ENCODE measurements at regions not wholly inside any gene's neighbourhood (a gene's known extent, or its start where the extent isn't known, plus 50 kb on each side); places are given as distances from the start of the nearest gene placed in this dataset.
"Not testable (repeated sequence)": the region's sequence is repeated elsewhere in the genome, so short reads cannot be mapped to it uniquely, and the experiment has no call there.

DNA sequence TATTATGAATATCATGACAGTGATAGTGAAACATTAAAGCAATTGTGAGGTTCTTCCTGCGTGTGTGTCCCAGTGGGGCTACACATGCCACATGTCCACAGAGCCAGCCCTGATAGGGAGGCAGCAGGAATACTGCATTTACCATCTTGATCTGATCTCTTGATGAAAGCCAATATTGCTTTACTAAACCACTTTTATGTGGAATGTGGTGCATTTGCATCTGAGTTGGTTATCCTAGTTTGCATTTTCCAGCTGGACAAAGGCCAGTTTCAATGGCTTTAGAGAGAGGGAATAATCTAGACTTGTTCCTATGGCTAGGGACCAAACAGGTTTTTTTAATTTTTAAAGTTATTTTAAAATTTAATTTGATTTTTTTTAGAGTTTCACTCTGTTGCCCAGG lies 216.3 kb upstream of the FERMT1 start:
- DNase-seq, result no peak

DNA sequence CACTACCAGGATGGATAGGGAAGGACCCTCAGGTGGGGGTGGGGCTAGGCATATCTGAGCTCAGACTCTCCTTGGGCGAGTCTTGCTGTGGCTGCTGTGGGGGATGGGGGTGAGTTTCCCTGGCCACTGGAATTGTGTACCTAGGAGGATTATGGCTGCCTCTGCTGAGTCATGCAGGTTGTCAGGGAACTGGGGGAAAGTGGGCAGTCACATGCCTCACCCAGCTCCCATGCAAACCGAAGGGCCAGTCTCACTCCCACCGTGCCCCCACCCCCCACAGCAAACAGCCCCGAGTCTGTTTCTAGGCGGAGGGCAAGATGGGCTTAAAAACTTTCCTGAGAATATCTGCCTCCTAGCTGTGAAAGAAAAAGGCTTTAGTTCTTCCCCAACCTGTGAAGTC lies 210.3 kb upstream of the FERMT1 start:
- DNase-seq, result no peak

GRCh38 chr20:6321235-6321634 lies 198.4 kb upstream of the FERMT1 start:
- not testable (repeated sequence) for DNase-seq

DNA sequence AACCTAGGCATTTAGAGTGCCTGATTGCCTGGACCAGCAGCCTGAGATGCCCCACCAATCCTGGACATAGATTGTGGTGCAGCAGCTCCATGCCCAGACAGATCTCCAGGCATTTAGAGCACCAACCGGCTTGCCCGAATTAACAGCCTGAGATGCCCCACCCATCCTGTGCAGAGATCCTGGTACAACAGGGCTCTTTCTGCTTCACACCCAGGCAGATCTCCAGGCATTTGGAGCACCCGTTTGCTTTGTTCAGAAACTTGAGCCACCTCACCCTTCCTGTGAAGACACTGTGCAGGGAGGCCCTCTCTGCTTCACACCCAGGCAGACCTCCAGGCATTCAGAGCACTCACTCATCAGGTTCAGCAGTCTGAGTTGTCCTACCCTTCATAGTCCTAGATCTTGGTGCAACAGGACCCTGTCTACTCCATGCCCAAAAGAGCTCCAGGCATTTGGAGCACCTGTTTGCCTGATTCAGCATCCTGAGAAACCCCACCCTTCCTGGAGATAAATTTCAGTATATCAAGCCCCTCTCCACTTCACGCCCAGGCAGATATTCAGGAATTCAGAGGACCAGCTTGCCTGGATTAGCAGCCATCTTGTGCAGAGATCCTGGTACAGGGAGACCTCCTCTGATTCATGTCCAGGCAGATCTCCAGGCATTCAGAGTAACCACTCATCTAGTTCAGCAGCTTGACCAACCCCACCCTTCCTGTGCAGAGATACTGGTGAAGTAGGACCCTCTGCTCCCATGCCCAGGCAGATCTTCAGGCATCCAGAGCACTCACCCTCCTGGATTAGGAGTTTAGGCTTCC lies 189.2 kb upstream of the FERMT1 start:
- DNase-seq, result no peak

DNA sequence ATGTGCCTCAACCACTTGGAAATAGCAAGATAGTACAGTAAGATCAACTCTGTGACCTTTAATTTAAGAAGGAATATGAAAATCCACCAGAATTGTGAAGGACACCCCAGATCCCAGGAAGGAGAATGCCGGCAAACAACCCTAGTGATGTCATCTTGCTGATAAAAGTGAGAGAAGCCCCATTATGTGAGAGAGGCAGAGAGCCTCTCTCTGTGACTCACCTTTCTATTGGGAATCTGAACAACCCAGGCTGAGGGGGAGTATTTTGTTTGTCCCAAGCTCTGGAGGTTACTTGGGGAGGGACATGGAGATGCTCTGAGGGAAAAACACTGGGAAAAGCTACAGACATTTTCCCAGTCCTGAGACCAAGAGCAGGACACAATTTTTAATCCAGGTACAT lies 188.3 kb upstream of the FERMT1 start:
- DNase-seq, result no peak

DNA sequence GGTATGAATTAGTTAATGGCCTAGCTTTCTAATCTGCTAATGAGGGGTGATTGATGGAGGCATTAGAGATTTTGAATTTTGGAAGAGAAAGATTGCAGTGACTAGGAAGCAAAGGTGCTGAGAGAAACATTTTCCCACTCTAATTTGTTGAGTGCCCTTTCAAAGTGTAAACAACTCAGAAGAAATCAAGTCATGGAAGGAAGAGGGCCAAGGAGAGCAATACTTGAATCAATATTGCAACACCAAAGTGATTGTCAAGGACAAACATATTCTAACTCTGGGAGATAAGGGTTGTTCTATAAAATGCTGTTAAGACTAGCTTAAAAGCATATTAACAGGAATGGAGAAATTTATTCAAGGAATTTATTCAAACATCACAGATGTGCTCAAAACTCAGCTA lies 182.7 kb upstream of the FERMT1 start:
- no peak for DNase-seq

DNA sequence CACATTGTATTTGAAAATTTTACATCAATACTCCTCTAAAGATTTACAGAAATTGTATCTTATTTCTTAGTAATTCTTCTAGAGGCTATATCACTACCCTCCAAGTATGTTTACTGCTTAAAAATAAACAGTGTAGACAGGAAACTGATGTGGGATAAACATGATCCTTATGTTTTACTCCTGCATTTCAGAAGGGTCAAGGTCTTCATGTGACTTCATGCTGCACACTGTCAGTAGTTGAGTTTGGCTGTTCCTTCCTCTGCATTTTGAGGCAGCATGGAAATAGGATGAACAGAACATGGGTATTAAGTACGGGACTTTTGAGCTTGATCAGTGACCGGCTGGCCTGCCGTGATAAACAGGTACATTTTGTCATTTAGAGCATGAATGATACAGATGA lies 179.2 kb upstream of the FERMT1 start:
- DNase-seq, result no peak

- no peak for DNase-seq
These were observed 176.6 kb upstream of the FERMT1 start for GRCh38 chr20:6299456-6299855.

DNA sequence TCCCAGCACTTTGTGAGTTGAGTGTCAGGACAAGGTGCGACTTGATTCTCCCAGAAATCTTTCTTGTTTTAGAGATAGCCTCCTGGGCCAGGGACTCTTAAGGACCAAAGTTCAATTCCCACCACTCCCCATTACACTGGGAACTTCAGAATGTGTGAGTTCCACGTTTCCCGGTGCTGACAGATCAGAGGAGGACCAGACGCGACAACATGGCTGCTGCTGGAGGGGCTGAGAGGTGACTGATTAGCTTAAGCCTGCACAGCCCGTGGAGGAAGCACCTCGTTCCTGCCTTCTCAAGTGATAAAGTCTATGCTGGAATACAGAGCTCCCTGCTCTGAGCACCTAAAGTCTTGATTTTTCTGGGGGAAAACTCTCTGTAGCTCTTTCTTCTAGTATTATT lies 175.2 kb upstream of the FERMT1 start:
- no peak for DNase-seq

GRCh38 chr20:6295867-6296256 lies 173.0 kb upstream of the FERMT1 start:
- DNase-seq, result no peak

DNA sequence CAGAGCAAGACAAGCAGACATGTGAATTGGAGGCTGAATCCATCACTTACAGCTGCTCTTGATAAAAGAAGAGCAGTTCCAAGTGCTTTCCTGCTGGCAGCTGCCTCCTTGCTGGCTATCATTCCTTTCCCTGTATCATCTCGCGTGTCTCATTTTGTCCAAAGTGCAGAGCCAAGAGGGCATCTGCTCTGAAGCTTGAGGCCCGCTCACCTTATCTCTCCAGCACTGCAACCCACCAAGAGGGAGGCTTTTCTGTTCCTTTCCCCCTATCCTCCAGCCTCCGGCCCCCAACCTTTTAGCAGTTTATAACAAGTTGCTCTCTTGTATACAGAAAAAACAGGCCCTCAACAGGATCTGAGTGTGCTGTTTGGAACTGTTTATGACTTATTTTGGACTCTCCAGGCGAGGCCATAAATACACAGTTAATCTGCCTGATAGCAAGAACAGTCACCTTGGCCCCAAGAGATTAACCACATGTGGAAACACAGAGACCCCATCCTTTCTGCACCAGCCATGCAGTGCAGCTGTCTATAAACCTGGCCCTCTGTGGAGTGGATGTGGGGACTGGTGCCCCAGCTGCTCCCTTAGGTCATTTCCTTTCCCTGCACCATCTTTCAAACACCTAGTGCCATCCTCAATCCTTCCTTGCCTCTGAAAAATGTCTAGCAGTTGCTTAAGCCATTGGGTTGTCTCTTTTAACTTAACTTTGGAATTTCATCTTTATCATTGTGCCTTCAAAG lies 172.5 kb upstream of the FERMT1 start:
- DNase-seq, result no peak

DNA sequence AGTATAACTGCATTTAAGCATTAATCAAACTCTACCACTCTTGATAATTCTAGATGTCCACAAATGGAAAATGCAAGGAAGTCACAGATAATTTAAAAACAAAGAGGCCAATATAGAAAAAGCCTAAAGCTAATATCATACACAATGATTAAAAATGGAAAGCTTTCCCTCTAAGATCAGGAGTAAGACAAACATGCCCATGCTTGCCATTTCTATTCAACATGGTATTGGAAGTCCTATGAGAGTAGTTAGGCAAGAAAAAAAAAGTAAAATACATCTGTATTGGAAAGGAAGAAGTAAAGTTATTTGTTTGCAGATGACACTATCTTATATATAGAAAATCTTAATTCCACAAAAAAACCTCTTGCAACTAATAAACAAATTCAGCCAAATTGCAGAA lies 164.6 kb upstream of the FERMT1 start:
- no peak for DNase-seq

DNA sequence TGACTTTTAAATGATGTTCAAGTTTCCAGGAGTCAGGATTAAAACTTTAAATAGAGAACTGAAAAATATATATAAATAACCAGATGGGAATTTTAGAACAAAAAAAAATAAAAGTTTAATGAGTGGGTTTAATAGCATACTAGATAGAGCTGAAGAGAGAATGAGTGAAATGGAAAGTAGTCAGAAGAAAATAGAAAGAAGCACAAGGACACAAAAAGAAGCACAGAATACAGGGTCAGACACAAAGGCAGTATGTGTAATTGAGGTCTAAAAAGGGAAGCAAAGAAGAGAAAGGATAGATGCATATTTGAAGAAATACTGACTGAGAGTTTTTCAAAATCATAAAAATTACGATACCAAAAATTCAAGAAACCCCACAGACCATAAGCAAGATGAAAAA lies 159.8 kb upstream of the FERMT1 start:
- DNase-seq, result no peak

DNA sequence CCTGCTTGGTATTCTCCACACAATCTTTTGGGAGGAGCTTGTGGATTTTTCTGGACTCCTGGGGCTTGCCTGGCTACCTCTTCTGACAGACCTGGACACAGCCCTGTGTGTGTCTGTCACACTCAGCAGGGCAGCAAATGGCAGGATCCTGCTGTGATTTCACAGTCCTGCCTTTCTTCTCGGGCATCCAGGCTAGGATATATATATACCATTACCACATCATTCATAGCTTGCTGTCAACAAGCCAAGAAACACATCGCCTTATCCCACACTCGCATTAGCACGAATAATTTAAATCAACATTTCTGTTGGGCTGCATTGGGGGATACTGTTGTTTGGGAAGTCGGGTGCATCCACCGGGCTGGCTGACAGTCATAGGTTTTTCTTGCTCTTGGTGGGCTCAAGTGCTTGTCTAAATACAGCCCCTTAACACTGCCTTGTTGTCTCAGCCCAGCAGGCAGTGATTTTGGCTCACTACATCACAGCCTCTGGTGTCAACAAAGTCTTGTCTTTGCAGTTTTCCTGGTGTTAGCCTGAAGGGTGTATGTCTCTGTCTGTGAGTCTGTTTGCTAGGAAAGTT lies 154.9 kb upstream of the FERMT1 start:
- DNase-seq, result no peak

GRCh38 chr20:6270404-6270803 lies 147.6 kb upstream of the FERMT1 start:
- not testable (repeated sequence) for DNase-seq

DNA sequence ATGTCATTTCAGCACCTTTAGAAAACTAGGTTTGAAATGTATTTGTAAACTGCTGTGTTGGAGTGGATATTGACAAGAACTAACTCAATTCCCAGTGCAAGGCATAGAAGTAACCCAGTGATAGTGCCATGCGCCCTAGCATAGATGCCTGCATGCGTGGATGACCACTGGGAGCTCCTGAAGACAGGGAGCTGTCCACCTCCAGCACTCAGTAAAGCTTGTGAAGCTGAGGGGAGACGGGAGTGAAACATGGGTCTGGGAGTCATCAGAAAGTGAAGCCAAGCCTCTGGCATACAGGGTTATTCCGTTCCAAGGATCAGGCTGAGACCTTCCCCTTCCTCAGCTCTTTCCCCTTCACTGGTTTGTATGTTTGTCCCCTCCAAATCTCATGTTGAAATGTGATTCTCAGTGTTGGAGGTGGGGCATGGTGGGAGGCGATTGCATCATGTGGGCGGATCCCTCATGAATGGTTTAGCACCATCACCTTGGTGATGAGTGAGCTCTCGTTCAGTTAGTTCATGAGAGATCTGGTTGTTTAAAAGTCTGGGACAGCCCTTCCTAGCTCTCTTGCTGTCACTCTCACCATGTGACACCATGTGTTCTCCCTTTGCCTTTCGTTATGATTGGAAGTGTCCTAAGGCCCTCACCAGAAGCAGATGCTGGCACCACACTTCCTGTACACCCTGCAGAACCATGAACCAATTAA lies 146.5 kb upstream of the FERMT1 start:
- DNase-seq, result no peak

- peak in 2 of 51 donors; percentile 1 to 16 for DNase-seq
These were observed 142.5 kb upstream of the FERMT1 start for GRCh38 chr20:6265204-6265904.

DNA sequence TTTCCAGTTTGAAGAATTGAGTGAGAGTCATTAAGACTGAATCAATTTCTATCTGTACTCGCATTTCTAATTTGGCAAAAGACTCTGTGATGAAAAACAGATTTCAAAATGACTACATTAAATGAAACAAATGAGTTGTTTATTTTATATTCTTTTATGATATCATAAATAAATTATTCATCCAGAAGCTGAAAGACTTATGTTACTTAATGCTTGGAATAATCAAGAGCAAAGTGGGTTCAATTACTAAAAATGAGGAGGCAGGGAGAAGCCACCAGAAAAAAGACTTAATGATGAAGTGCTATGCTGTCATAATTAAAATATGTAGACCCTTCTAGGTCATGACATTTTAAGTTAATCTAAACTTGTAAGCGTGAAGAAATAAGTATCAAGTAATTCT lies 130.6 kb upstream of the FERMT1 start:
- DNase-seq, result no peak

DNA sequence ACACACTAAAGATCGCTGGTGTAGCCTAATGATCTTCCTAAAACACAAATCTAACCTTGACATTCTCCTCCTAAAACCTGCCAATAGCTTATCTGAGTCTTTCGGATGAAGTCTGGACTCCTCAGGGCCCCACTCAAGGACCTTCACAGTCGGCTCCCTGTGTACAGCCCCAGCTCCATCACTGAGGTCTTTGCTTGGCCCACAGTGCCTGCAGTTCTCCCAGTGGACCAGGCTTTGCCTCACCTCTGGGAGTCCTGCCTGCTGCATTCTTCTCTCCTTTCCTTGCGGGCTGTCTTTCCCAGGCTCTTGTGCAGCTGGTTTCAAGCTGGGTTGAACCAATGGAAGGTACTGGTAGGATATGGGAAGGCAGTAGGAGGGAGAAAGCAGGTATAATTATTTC lies 122.6 kb upstream of the FERMT1 start:
- no peak for DNase-seq

GRCh38 chr20:6241591-6241990 lies 118.8 kb upstream of the FERMT1 start:
- DNase-seq, result no peak

- no peak for DNase-seq
These were observed 117.2 kb upstream of the FERMT1 start for GRCh38 chr20:6240059-6240458.

GRCh38 chr20:6238421-6238820 lies 115.6 kb upstream of the FERMT1 start:
- no peak for DNase-seq

All from hypothalamus (tissue), 51 donors.